Fibroblast of villous mesenchyme (primary cell): ENCODE measurements at regions not wholly inside any gene's neighbourhood (a gene's known extent, or its start where the extent isn't known, plus 50 kb on each side); places are given as distances from the start of the nearest gene placed in this dataset.
A peak's percentile ranks its signal among the peaks of the same experiment; 100 is the strongest.

ENCODE experiments used
- DNase-seq: peaks from one replicate; pipeline ENCODE4 v3.0.0-alpha.2; 2010; ENCODE audit warnings: low read depth
- H3K4me3 ChIP-seq: 2 replicates; pipeline ENCODE4 v1.5.1; 2011; ENCODE audit warnings: low read depth, mild to moderate bottlenecking, low read length
- TF ChIP-seq, protein P1 (sequence below): IDR thresholded peaks from 2 replicates; pipeline ENCODE4 v1.5.1; 2012; ENCODE audit warnings: low read depth, mild to moderate bottlenecking, low read length; ENCODE audit not compliant: insufficient read depth

DNA sequence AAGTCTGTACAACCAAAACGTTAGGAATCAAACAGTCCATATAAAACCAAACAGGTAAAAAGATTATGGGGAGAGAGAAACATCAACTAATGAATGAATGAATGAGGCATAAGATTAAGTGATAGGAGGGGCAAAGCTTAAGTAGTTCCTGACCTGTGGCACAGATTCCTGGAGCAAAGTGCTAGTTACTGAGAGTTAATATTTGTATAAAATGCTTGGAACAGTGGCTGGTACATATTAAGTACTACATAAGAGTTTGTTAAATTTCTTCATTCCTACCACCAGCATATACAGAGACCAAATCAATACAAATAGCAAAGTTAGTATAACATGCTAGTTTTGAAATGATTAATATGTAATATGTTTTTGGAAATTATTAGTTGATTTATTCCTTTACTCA lies 363.7 kb downstream of the ADAM29 start:
- no peak overlapping the region for H3K4me3 ChIP-seq
- TF ChIP-seq, protein P1, sequence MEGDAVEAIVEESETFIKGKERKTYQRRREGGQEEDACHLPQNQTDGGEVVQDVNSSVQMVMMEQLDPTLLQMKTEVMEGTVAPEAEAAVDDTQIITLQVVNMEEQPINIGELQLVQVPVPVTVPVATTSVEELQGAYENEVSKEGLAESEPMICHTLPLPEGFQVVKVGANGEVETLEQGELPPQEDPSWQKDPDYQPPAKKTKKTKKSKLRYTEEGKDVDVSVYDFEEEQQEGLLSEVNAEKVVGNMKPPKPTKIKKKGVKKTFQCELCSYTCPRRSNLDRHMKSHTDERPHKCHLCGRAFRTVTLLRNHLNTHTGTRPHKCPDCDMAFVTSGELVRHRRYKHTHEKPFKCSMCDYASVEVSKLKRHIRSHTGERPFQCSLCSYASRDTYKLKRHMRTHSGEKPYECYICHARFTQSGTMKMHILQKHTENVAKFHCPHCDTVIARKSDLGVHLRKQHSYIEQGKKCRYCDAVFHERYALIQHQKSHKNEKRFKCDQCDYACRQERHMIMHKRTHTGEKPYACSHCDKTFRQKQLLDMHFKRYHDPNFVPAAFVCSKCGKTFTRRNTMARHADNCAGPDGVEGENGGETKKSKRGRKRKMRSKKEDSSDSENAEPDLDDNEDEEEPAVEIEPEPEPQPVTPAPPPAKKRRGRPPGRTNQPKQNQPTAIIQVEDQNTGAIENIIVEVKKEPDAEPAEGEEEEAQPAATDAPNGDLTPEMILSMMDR, result no peak
- DNase-seq, result no peak

DNA sequence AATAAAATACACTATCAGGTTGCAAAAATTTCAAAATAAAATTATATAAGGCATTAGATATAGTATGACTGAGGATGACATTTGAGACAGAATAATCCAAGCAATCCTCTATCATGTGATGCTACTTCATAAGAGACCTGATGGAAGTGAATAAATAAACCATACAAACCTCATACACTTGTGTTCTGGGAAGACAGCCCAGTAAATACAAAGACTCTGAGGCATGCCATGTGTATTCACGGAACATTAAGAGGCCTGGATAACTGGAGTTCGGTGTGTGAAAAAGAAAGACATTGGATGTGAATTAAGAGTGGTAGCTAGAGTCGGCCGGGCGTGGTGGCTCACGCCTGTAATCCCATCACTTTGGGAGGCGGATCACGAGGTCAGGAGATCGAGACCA lies 364.2 kb downstream of the ADAM29 start:
- H3K4me3 ChIP-seq, result no peak overlapping the region
- no peak for DNase-seq
- TF ChIP-seq, protein P1, result no peak

DNA sequence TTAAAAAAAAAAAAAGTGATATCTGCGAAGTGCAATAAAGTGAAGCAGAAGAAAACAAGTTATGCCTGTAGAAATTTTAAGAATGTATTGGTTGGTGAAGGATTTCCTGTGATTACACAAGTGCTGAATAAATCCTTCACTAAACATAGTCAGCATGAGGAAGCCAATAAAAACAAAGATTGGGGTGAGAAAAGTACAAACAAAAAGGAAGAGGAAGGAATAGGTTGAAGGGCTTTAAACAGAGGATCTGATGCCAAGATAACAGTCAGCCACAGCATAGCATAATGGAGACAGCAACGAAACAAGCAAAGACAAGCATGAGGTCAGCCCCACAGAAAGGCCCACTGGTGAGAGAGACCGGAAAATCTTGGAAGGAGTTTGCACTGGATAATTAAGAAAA lies 372.2 kb downstream of the ADAM29 start:
- TF ChIP-seq, protein P1, result no peak
- DNase-seq, result peak; percentile 15
- H3K4me3 ChIP-seq, result no peak overlapping the region

DNA sequence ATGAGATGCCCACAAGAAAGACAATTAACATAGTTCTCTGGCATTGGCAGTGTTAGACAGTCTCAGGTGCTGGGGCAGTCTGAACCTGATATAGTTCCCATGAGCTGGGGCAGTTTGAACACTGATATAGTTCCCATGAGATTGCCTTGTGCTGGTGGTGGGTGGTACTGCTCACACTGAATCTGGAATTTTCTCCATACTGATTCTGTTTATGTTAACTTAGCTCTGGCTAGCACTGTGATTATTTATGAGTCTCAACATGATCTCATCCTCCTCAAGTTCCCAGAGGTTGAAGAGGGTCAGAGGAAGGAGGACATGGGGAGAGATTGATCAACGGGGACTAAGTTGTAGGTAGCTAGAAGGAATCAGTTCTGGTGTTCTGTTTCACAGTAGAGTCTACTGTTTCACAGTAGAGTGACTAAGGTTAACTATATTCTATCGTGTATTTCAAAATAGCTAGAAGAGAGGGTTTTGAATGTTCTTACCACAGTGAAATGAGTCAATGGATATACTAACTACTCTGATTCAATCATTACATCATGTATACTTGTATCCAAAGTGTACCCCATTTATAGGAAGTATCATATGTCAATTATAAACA lies 379.9 kb downstream of the ADAM29 start:
- H3K4me3 ChIP-seq, result no peak overlapping the region
- TF ChIP-seq, protein P1, result no peak
- DNase-seq, result no peak

DNA sequence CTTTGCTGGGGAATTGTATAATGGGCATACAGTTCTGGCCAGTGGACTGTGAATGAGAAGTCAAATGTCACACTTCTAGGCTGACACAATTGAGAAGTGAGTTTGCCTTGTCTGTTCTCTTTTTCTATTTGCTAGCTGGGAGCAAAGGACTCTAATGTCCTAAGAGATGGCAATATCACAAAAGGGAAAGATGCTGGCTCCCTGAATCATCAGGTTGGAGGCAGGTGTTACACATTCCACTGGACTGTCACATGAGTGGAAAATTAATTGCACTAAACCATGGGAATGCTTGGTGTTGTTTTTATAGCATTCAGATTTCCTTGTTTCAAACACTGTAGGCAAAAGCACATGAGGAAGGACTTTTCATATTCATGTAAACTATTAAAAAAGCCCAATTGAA lies 388.3 kb downstream of the ADAM29 start:
- TF ChIP-seq, protein P1, result no peak
- H3K4me3 ChIP-seq, result no peak overlapping the region
- DNase-seq, result no peak

DNA sequence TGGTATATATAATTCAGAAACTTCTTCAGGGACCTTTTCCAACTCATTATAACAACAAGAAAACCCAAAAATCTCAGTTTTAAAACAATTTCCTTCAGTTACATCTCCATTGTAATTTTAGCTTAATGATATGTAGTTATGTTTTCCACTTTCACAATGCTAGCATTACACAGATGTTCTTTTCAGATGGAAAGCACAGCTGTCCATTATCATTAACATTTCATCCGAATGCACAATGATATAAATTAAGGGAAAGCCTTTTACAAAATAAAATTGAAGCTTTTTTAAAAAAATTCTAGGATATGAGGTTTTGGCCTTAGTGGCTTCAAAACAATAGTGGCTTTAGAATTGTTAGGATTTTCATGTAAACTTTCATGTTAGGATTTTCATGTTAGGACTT lies 389.2 kb downstream of the ADAM29 start:
- TF ChIP-seq, protein P1, result no peak
- H3K4me3 ChIP-seq, result no peak overlapping the region
- DNase-seq, result no peak

DNA sequence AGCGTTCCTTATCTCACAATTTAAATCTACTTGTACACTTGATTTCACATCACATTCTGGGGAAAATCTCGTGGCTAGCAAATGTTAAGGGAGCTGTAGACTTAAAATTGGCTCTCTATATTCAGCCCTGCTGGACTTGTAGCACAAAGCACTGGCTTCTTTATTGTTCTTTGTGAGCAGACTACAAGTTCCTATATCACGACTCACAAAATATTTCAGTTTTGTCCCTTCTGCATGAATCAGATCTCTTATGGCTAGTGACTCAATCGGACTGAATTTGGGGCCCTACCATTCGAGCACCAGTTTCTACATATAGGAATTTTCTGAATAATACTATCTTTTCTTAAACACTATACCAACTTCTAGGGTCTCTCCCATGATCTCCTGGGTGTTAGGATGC lies 390.1 kb downstream of the ADAM29 start:
- no peak for DNase-seq
- H3K4me3 ChIP-seq, result no peak overlapping the region
- TF ChIP-seq, protein P1, result no peak
